Neural cell (in vitro differentiated cells): ENCODE measurements at regions not wholly inside any gene's neighbourhood (a gene's known extent, or its start where the extent isn't known, plus 50 kb on each side); places are given as distances from the start of the nearest gene placed in this dataset.

Source experiments
- H2AFZ ChIP-seq: fragments of 200-600, 300-800 bp; sonication (generic), shearing (Covaris generic); 2 replicates; pipeline ENCODE4 v1.6.0; 2014; ENCODE audit warnings: low read depth, mild to moderate bottlenecking, antibody characterized with exemption, low read length, moderate library complexity
- H3F3A ChIP-seq: fragments of 200-600 bp; shearing (Covaris generic); 2 replicates; pipeline ENCODE4 v1.6.1; 2016; ENCODE audit warnings: mild to moderate bottlenecking, moderate library complexity, mixed read lengths, antibody characterized with exemption, low read length; ENCODE audit not compliant: insufficient read depth, poor library complexity, severe bottlenecking
- H3K27ac ChIP-seq: fragments of 200-600, 300-800 bp; sonication (generic), shearing (Covaris generic); 2 replicates; pipeline ENCODE4 v1.5.1; 2014; ENCODE audit warnings: mild to moderate bottlenecking, low read length, moderate library complexity
- H3K27me3 ChIP-seq: fragments of 300-800, 200-600 bp; sonication (generic), shearing (Covaris generic); 2 replicates; pipeline ENCODE4 v1.6.0; 2014; ENCODE audit warnings: mild to moderate bottlenecking, low read depth, low read length, moderate library complexity; ENCODE audit not compliant: insufficient read depth
- H3K36me3 ChIP-seq: fragments of 300-800, 200-600 bp; sonication (generic), shearing (Covaris generic); 2 replicates; pipeline ENCODE4 v1.5.1; 2014; ENCODE audit warnings: mild to moderate bottlenecking, antibody characterized with exemption, low read length, moderate library complexity; ENCODE audit not compliant: insufficient read depth
- H3K4me2 ChIP-seq: fragments of 300-800, 200-600 bp; sonication (generic), shearing (Covaris generic); 2 replicates; pipeline ENCODE4 v1.6.0; 2014; ENCODE audit warnings: mild to moderate bottlenecking, low read length
- H3K4me3 ChIP-seq: fragments of 300-800, 200-600 bp; sonication (generic), shearing (Covaris generic); 2 replicates; pipeline ENCODE4 v1.5.1; 2014; ENCODE audit warnings: mild to moderate bottlenecking, low read length, moderate library complexity
- H3K79me2 ChIP-seq: fragments of 200-600 bp; shearing (Covaris generic); replicated peaks from 2 replicates; pipeline ENCODE4 v1.6.0; 2014; ENCODE audit warnings: mild to moderate bottlenecking, low read length, moderate library complexity; ENCODE audit not compliant: insufficient read depth
- H3K9ac ChIP-seq: fragments of 300-800, 200-600 bp; sonication (generic), shearing (Covaris generic); 2 replicates; pipeline ENCODE4 v1.6.1; 2016; ENCODE audit warnings: mild to moderate bottlenecking, low read length, mixed read lengths
- H3K9me2 ChIP-seq: fragments of 200-600 bp; shearing (Covaris generic); 2 replicates; pipeline ENCODE4 v1.6.1; 2016; ENCODE audit warnings: mild to moderate bottlenecking, low read length, mixed read lengths; ENCODE audit not compliant: insufficient read depth
- H3K9me3 ChIP-seq: fragments of 200-600, 300-800 bp; sonication (generic), shearing (Covaris generic); 2 replicates; pipeline ENCODE4 v1.6.1; 2016; ENCODE audit warnings: mild to moderate bottlenecking, mixed run types, low read length, moderate library complexity, mixed read lengths
- H4K20me1 ChIP-seq: fragments of 200-600 bp; shearing (Covaris generic); 2 replicates; pipeline ENCODE4 v1.6.1; 2016; ENCODE audit warnings: mild to moderate bottlenecking, mixed run types; ENCODE audit not compliant: insufficient read depth
- EP300 ChIP-seq: fragments of 450-650 bp; conservative IDR thresholded peaks from 2 replicates; pipeline ENCODE4 v1.6.1; 2014; ENCODE audit warnings: antibody characterized with exemption, mild to moderate bottlenecking, moderate library complexity; ENCODE audit not compliant: poor library complexity, severe bottlenecking
- EZH2 ChIP-seq: fragments of 200-600, 300-800 bp; shearing (Covaris generic), sonication (generic); IDR thresholded peaks from 2 replicates; pipeline ENCODE4 v1.6.1; 2014; ENCODE audit warnings: antibody characterized with exemption, low read length, borderline replicate concordance, mild to moderate bottlenecking; ENCODE audit not compliant: insufficient read depth, poor library complexity, severe bottlenecking
- MXI1 ChIP-seq: fragments of 450-650 bp; conservative IDR thresholded peaks from 2 replicates; pipeline ENCODE4 v1.6.1; 2014; ENCODE audit warnings: antibody characterized with exemption, mild to moderate bottlenecking; ENCODE audit not compliant: poor library complexity, severe bottlenecking
- POLR2AphosphoS5 ChIP-seq: IDR thresholded peaks from 2 replicates; pipeline ENCODE4 v1.6.1; 2012
- RAD21 ChIP-seq: fragments of 450-650 bp; conservative IDR thresholded peaks from 2 replicates; pipeline ENCODE4 v1.6.1; 2014; ENCODE audit warnings: antibody characterized with exemption, mild to moderate bottlenecking, moderate library complexity
- REST ChIP-seq: IDR thresholded peaks from 2 replicates; pipeline ENCODE4 v1.6.1; 2012; ENCODE audit warnings: borderline replicate concordance
- SMC3 ChIP-seq: fragments of 450-650 bp; conservative IDR thresholded peaks from 2 replicates; pipeline ENCODE4 v1.6.1; 2014; ENCODE audit warnings: antibody characterized with exemption, mild to moderate bottlenecking, moderate library complexity; ENCODE audit not compliant: poor library complexity
- TAF1 ChIP-seq: IDR thresholded peaks from 2 replicates; pipeline ENCODE4 v1.6.1; 2012; ENCODE audit warnings: low read depth
- TF ChIP-seq, protein P1 (sequence below): fragments of 450-650 bp; IDR thresholded peaks from 2 replicates; pipeline ENCODE4 v1.5.1; 2014; ENCODE audit warnings: antibody characterized with exemption, mild to moderate bottlenecking, moderate library complexity; ENCODE audit not compliant: poor library complexity, severe bottlenecking

DNA sequence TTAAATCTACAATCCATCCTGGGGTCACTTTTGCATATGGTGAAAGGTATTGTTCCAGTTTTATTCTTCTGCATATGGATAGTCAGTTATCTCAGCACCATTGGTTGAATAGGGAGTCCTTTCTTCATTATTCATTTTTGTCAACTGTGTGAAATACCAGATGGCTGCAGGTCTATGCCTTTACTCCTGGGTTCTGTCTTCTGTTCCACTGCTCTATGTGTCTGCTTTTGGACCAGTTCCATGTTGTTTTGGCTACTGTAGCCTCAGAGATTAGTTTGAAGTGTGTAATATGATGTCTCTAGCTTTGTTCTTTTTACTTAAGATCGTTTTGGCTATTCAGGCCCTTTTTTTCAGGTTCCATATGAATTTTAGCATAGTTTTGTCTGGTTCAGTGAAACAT, 795.8 kb downstream of the OTOL1 start:
- TF ChIP-seq, protein P1, sequence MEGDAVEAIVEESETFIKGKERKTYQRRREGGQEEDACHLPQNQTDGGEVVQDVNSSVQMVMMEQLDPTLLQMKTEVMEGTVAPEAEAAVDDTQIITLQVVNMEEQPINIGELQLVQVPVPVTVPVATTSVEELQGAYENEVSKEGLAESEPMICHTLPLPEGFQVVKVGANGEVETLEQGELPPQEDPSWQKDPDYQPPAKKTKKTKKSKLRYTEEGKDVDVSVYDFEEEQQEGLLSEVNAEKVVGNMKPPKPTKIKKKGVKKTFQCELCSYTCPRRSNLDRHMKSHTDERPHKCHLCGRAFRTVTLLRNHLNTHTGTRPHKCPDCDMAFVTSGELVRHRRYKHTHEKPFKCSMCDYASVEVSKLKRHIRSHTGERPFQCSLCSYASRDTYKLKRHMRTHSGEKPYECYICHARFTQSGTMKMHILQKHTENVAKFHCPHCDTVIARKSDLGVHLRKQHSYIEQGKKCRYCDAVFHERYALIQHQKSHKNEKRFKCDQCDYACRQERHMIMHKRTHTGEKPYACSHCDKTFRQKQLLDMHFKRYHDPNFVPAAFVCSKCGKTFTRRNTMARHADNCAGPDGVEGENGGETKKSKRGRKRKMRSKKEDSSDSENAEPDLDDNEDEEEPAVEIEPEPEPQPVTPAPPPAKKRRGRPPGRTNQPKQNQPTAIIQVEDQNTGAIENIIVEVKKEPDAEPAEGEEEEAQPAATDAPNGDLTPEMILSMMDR = no peak
- TF ChIP-seq REST (no peak), POLR2AphosphoS5 (no peak), TAF1 (no peak), MXI1 (no peak), EZH2 (no peak), RAD21 (no peak)
- no peak overlapping the region for H3K4me2 ChIP-seq
- H3K9ac ChIP-seq = no peak overlapping the region
- H3K9me3 ChIP-seq = no peaks in the 10 kb centered on the region
- H2AFZ ChIP-seq = no peak overlapping the region
- H3K79me2 ChIP-seq = no peaks in the 10 kb centered on the region
- no peaks in the 10 kb centered on the region for H4K20me1 ChIP-seq
- no peaks in the 10 kb centered on the region for H3K27me3 ChIP-seq
- no peak overlapping the region for H3K27ac ChIP-seq
- no peak overlapping the region for H3K4me3 ChIP-seq
- H3K9me2 ChIP-seq = no peaks in the 10 kb centered on the region
- H3K36me3 ChIP-seq = no peaks in the 10 kb centered on the region
- no peaks in the 10 kb centered on the region for H3F3A ChIP-seq

DNA sequence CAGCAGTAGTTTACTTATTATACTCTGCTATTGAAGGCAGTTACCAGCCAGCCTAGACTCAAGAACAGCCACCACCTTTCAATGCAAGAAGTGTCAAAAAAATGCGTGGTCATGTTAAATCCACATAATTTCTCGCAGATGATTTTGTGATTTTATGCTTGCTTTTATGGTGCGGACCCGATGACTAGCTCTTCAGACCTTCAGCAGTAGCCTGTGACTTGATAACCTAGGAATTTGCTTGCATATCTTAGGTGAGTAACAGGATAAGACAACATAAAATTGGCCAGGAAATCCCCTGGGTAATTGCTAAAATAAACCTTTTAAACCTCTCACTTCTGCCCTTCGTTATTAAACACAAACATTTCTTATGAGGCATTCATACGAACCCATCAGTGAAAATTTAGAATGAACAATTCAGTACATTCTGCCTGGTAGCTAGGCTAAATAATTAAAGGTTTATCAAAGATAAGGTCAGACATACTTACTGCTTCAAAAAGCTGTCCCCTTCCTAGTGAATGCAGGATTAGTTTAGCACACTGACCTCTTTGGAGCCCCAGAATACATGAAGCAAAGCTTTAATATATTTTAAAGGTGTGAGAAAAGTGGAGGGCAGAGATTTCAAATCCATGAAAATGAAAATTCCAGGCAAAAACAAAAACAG, 798.8 kb downstream of the OTOL1 start:
- H4K20me1 ChIP-seq = no peaks in the 10 kb centered on the region
- no peaks in the 10 kb centered on the region for H3K27me3 ChIP-seq
- no peaks in the 10 kb centered on the region for H3K36me3 ChIP-seq
- H3K9me2 ChIP-seq = no peaks in the 10 kb centered on the region
- TF ChIP-seq POLR2AphosphoS5 (no peak), REST (no peak), EP300 (no peak), MXI1 (no peak), SMC3 (no peak), TAF1 (no peak), RAD21 (no peak), EZH2 (no peak)
- TF ChIP-seq, protein P1 = no peak
- H3K9me3 ChIP-seq = no peaks in the 10 kb centered on the region
- no peak overlapping the region for H3K9ac ChIP-seq
- H3F3A ChIP-seq = no peaks in the 10 kb centered on the region
- no peak overlapping the region for H2AFZ ChIP-seq
- no peak overlapping the region for H3K4me3 ChIP-seq
- no peak overlapping the region for H3K4me2 ChIP-seq
- no peaks in the 10 kb centered on the region for H3K79me2 ChIP-seq
- no peak overlapping the region for H3K27ac ChIP-seq
